ENCODE measurements at regions not wholly inside any gene's neighbourhood (a gene's known extent, or its start where the extent isn't known, plus 50 kb on each side); places are given as distances from the start of the nearest gene placed in this dataset.

DNA sequence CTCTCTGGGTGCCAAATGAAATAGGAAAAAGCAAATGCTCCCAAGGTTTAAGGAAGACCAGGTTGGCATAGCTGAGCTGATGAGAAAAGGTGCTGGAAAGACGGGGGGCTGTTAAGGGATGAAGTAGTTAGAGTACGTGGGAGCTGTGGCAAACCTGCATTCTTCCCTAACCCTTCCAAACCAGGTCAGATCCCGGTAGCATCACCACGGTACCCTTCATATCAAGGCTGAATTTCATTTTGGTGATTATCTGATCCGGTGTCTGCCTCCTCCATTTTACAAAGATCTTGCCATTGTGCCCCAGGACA is 68.0 kb upstream of the PIM1 start:
- TF ChIP-seq, protein P1, sequence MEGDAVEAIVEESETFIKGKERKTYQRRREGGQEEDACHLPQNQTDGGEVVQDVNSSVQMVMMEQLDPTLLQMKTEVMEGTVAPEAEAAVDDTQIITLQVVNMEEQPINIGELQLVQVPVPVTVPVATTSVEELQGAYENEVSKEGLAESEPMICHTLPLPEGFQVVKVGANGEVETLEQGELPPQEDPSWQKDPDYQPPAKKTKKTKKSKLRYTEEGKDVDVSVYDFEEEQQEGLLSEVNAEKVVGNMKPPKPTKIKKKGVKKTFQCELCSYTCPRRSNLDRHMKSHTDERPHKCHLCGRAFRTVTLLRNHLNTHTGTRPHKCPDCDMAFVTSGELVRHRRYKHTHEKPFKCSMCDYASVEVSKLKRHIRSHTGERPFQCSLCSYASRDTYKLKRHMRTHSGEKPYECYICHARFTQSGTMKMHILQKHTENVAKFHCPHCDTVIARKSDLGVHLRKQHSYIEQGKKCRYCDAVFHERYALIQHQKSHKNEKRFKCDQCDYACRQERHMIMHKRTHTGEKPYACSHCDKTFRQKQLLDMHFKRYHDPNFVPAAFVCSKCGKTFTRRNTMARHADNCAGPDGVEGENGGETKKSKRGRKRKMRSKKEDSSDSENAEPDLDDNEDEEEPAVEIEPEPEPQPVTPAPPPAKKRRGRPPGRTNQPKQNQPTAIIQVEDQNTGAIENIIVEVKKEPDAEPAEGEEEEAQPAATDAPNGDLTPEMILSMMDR (conservative IDR thresholded peaks at IDR 0.05 in 1 of 2, IDR thresholded peaks at IDR 0.05 in 1 of 2; ENCODE audit: extremely low read depth in 1 of 2, insufficient read depth in 1 of 2, low read depth in 1 of 2, low read length in 2 of 2), result no peak
- no peak for TF ChIP-seq EZH2 (IDR thresholded peaks at IDR 0.05; ENCODE audit: borderline replicate concordance, low read length)

Measured in mammary epithelial cell (primary cell).